ENCODE measurements at regions not wholly inside any gene's neighbourhood (a gene's known extent, or its start where the extent isn't known, plus 50 kb on each side); places are given as distances from the start of the nearest gene placed in this dataset.
A peak's percentile ranks its signal among the peaks of the same experiment; 100 is the strongest.

DNA sequence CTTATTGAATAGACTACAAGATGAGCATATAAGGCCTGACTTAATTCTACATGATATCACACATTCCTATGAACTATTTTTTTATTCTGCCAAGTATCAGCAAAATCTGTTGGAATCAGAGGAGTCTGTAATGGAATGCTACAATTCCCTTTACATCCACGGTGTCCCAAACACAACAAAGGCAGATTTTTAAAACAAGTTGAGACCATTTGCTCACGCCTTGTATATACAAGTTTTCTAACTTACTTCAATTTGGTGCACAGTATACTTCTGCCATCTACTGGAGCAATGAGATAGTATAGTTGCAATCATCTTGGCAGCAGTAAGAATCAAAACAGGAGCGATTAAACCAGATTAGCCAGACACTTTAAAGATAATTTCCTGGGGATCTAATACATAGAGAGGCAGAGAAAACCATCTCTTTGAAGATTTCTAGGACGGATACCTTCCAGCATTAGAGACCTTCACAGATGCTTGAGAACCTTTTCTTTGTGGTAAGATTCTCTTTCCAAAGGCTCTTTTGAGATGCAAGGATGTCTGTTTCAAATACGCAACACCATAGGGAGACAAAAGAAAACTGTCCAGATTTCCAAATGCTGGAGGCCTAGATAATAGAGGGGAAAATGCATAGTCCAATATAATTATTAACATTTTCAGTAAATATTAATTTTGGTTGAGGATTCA is 302.0 kb upstream of the MIR17HG start:
- no peak for FAIRE-seq
- ChIA-PET POLR2A (no interaction called here), CTCF (ENCODE audit: low intra/inter-chr PET ratio) (no interaction called here)
- Histone ChIP-seq H3K4me1 (replicated peaks in 1 of 2; ENCODE audit: control insufficient read depth in 2 of 2, insufficient read depth in 2 of 2, low read length in 2 of 2) (no peaks in the 10 kb centered on the region), H3K79me2 (ENCODE audit: control insufficient read depth, insufficient read depth, low read length) (no peaks in the 10 kb centered on the region), H3K9ac (ENCODE audit: insufficient read depth in 1 of 2, low read depth in 2 of 2, low read length in 2 of 2) (no peak overlapping the region), H3K27me3 (ENCODE audit: control insufficient read depth in 2 of 2, insufficient read depth in 2 of 2, low read length in 2 of 2) (no peaks in the 10 kb centered on the region), H3K27ac (ENCODE audit: extremely low read depth, low read depth, low read length) (no peak overlapping the region), H2AFZ (ENCODE audit: low read depth, low read length) (no peak overlapping the region), H3K9me3 (replicated peaks; ENCODE audit: control insufficient read depth, insufficient read depth, low read depth, low read length) (no peaks in the 10 kb centered on the region; the same call in 1 of the 2 replicates), H4K20me1 (replicated peaks; ENCODE audit: control insufficient read depth, insufficient read depth, low read length) (no peaks in the 10 kb centered on the region), H3K36me3 (ENCODE audit: control insufficient read depth, insufficient read depth, low read length) (no peaks in the 10 kb centered on the region), H3K4me2 (ENCODE audit: insufficient read depth, low read length) (no peak overlapping the region), H3K4me3 (no peak overlapping the region), H3K9me1 (ENCODE audit: control insufficient read depth, insufficient read depth, low read length) (no peaks in the 10 kb centered on the region)
- peak; percentile 49 for ATAC-seq
- in situ Hi-C loops (cut with MboI), result no loop called here
- 3% methylated on average over 5 of the region's 5 CpGs for WGBS (ENCODE audit: insufficient coverage, low coverage, missing lambda C conversion rate)
- BruUV-seq (replicated peaks), result no TSS peak
- peak in 1 of 4 experiments; percentile 27 for DNase-seq (ENCODE audit: extremely low read depth in 1 of 4, low spot score in 3 of 4)
- intact Hi-C loops (cut with micrococcal nuclease), result no loop called here
- TF ChIP-seq, protein P1, sequence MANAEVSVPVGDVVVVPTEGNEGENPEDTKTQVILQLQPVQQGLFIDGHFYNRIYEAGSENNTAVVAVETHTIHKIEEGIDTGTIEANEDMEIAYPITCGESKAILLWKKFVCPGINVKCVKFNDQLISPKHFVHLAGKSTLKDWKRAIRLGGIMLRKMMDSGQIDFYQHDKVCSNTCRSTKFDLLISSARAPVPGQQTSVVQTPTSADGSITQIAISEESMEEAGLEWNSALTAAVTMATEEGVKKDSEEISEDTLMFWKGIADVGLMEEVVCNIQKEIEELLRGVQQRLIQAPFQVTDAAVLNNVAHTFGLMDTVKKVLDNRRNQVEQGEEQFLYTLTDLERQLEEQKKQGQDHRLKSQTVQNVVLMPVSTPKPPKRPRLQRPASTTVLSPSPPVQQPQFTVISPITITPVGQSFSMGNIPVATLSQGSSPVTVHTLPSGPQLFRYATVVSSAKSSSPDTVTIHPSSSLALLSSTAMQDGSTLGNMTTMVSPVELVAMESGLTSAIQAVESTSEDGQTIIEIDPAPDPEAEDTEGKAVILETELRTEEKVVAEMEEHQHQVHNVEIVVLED (CRISPR knock-in tag; IDR thresholded peaks at IDR 0.05), result peak; percentile 30; the same call in 1 of the 2 replicates
- TF ChIP-seq, protein P2, sequence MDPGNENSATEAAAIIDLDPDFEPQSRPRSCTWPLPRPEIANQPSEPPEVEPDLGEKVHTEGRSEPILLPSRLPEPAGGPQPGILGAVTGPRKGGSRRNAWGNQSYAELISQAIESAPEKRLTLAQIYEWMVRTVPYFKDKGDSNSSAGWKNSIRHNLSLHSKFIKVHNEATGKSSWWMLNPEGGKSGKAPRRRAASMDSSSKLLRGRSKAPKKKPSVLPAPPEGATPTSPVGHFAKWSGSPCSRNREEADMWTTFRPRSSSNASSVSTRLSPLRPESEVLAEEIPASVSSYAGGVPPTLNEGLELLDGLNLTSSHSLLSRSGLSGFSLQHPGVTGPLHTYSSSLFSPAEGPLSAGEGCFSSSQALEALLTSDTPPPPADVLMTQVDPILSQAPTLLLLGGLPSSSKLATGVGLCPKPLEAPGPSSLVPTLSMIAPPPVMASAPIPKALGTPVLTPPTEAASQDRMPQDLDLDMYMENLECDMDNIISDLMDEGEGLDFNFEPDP (CRISPR knock-in tag; IDR thresholded peaks at IDR 0.05), result 0 out of 2 replicates have a peak, but pooled peaks have one; percentile 77
- 0 out of 2 replicates have a peak, but pooled peaks have one; percentile 28 for TF ChIP-seq ZNF23 (CRISPR knock-in tag; IDR thresholded peaks at IDR 0.05)
- TF ChIP-seq ZKSCAN3 (CRISPR knock-in tag; IDR thresholded peaks at IDR 0.05), result peak; percentile 53; the same call in 1 of the 2 replicates
- no peak for TF ChIP-seq FOXK1 (CRISPR knock-in tag; IDR thresholded peaks at IDR 0.05; ENCODE audit: borderline replicate concordance)
- no peak for TF ChIP-seq SMAD4 (CRISPR knock-in tag; conservative IDR thresholded peaks at IDR 0.05)
- TF ChIP-seq, protein P3, sequence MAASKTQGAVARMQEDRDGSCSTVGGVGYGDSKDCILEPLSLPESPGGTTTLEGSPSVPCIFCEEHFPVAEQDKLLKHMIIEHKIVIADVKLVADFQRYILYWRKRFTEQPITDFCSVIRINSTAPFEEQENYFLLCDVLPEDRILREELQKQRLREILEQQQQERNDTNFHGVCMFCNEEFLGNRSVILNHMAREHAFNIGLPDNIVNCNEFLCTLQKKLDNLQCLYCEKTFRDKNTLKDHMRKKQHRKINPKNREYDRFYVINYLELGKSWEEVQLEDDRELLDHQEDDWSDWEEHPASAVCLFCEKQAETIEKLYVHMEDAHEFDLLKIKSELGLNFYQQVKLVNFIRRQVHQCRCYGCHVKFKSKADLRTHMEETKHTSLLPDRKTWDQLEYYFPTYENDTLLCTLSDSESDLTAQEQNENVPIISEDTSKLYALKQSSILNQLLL (CRISPR knock-in tag; IDR thresholded peaks at IDR 0.05; ENCODE audit: borderline replicate concordance), result peak; percentile 50; the same call in 1 of the 2 replicates
- TF ChIP-seq ZNF444 (CRISPR knock-in tag; IDR thresholded peaks at IDR 0.05), result peak; percentile 69; the same call in 1 of the 2 replicates
- TF ChIP-seq, protein P4, sequence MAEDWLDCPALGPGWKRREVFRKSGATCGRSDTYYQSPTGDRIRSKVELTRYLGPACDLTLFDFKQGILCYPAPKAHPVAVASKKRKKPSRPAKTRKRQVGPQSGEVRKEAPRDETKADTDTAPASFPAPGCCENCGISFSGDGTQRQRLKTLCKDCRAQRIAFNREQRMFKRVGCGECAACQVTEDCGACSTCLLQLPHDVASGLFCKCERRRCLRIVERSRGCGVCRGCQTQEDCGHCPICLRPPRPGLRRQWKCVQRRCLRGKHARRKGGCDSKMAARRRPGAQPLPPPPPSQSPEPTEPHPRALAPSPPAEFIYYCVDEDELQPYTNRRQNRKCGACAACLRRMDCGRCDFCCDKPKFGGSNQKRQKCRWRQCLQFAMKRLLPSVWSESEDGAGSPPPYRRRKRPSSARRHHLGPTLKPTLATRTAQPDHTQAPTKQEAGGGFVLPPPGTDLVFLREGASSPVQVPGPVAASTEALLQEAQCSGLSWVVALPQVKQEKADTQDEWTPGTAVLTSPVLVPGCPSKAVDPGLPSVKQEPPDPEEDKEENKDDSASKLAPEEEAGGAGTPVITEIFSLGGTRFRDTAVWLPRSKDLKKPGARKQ (CRISPR knock-in tag; IDR thresholded peaks at IDR 0.05), result no peak
- TF ChIP-seq ZNF165 (CRISPR knock-in tag; IDR thresholded peaks at IDR 0.05; ENCODE audit: borderline replicate concordance), result peak; percentile 28; the same call in 1 of the 2 replicates
- TF ChIP-seq ZNF324 (CRISPR knock-in tag; IDR thresholded peaks at IDR 0.05), result 0 out of 2 replicates have a peak, but pooled peaks have one; percentile 51
- TF ChIP-seq ZNF764 (CRISPR knock-in tag; IDR thresholded peaks at IDR 0.05; ENCODE audit: low read depth), result 0 out of 2 replicates have a peak, but pooled peaks have one; percentile 17
- 0 out of 2 replicates have a peak, but pooled peaks have one; percentile 19 for TF ChIP-seq ZNF76 (CRISPR knock-in tag; IDR thresholded peaks at IDR 0.05; ENCODE audit: borderline replicate concordance)
- TF ChIP-seq GTF2E2 (tag; IDR thresholded peaks at IDR 0.05), result 0 out of 2 replicates have a peak, but pooled peaks have one; percentile 32
- 0 out of 2 replicates have a peak, but pooled peaks have one; percentile 79 for TF ChIP-seq ESRRB (CRISPR knock-in tag; IDR thresholded peaks at IDR 0.05; ENCODE audit: borderline replicate concordance)
- TF ChIP-seq ZNF445 (CRISPR knock-in tag; IDR thresholded peaks at IDR 0.05; ENCODE audit: low read depth), result 0 out of 2 replicates have a peak, but pooled peaks have one; percentile 41

Measured in K562 (cell line).